ENCODE measurements at regions not wholly inside any gene's neighbourhood (a gene's known extent, or its start where the extent isn't known, plus 50 kb on each side); places are given as distances from the start of the nearest gene placed in this dataset.

- no peak for DNase-seq (ENCODE audit: low read depth)
Measured at GRCh38 chr1:172887162-172887561, 163.6 kb downstream of the TNFSF18 start.

- no peak for DNase-seq (ENCODE audit: low read depth)
Measured at GRCh38 chr1:172893146-172893841, 157.4 kb downstream of the TNFSF18 start.

GRCh38 chr1:172894349-172895049 lies 156.2 kb downstream of the TNFSF18 start:
- DNase-seq (ENCODE audit: low read depth) = no peak

DNA sequence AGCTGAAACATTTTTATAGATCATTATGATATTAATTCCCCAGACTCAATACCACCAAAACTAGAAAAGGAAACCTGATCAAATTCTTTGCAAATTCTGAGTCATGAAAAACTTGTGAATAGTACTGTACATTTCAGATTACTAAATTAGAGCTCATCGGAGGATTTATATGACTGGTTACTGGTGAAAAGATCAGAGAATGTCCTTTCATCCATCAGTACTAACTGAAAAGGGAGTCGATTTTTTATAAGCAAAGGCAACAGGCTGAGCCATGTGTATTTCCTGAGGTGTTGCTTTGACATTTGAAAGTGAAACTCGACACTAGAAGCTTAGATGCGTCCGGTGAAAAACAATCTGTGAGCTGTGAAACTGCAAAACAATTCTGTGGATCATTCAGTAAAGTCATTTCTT lies 155.7 kb downstream of the TNFSF18 start:
- no peak for DNase-seq (ENCODE audit: low read depth)

DNA sequence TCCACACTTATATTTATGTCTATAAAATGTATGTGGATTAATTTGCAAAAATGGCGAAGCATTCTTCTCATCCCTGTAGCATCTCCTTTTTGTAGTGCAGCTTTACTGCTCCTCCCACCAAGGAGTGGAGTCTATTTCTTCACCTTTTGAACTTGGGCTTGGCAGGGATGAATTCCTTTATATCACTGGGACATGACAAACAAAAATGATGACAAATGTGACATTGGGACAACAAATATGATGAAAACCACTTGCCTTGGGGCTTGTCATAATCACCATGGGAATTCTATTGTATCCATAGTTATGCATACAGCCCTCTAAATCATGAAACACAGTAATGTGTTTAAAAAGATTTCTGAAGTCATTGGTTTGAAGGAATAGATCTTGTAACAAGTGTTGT lies 155.0 kb downstream of the TNFSF18 start:
- DNase-seq (ENCODE audit: low read depth) = no peak

DNA sequence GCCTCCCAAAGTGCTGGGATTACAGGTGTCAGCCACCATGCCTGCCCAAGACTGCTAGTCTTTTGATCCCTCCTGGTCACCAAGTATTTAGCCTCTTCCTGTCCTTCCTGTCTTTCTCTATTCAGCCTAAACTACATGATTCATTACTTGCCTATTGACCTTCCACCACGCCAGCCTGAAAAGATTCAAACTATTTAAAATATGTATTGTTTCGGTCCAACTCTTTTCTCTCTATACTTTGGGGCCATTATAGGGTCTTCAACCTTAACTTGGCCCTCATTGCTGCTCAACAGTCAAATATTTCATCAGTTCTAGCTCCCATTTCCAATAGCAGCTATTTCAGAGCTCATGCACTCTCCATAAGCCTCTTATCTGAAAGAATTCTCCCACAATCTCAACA lies 153.0 kb downstream of the TNFSF18 start:
- DNase-seq (ENCODE audit: low read depth) = no peak

DNA sequence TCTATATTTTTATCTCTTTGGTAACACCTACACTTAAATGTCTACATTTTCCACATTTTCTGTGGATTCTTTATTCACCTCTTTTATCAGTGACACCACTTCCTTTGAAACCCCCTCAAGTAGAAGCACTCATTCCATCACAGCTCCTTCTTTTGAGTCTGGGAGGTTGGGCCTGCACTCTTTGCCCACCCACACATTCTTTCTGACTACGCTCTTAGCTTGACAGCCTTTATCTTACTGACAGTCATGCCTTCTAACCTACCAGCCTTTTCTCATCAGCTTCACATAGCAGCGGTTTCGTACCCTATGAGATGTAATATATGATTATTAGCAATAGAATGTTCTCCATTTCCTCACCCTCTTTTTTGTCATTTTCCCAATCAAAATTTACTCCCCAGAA lies 151.9 kb downstream of the TNFSF18 start:
- peak; percentile 91 for DNase-seq (ENCODE audit: low read depth)

DNA sequence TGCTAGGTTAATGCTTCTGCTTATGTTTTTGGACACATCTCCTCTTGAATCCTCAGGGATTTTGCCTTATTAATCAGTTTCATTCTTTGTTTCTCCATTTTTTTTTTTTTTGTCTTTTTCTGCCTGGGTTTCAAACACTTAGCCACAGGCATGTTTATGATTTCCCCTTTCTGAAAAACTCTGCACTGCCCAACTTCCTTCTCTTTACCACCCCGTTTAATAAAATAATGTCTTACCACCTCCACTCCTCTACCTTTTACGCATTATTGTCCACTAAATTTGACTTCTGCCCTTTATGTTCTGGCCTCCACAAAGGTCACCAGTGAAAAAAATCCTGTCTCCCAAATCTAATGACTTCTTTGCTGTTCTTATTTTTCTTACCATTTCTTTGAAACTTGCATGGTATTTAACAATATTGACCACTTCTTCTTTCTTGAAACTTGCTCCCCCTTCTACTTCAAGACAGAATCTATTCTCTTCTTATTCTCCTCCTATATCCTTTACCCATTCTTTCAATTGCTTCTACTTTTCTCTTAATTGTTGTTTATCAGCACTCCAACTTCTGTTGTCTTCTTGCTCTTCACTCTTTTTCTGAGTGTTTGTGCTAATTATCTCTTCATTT lies 150.3 kb downstream of the TNFSF18 start:
- DNase-seq (ENCODE audit: low read depth) = no peak

GRCh38 chr1:172902200-172902599 lies 148.5 kb downstream of the TNFSF18 start:
- no peak for DNase-seq (ENCODE audit: low read depth)

DNA sequence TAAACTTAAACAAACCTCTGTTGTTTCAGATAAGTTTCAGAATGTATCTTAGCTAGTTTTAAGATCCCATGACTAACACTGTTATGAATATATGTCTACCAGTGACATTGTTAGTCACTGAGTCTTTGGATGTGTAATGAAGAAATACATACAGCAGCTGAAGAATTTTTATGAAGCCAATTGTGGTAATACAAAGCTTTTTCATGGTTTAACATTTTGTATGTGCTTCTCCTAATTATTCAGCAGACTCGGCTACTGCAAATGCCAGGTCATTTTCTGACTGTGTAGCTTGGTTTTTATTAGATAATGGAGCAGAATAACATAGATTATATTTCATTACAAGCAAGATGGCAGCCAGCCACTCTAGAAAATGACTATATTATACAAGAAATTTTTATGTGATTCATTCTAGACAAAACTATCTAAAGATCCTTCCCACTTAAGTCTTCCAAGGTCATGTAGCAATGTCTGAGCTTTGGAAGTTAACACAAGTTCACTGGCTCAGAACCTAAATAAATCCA lies 147.8 kb downstream of the TNFSF18 start:
- DNase-seq (ENCODE audit: low read depth) = peak; percentile 79

- DNase-seq (ENCODE audit: low read depth) = peak; percentile 32
Measured at GRCh38 chr1:172903581-172904220, 147.0 kb downstream of the TNFSF18 start.

- peak; percentile 65 for DNase-seq (ENCODE audit: low read depth)
Measured at GRCh38 chr1:172905452-172905851, 145.3 kb downstream of the TNFSF18 start.

DNA sequence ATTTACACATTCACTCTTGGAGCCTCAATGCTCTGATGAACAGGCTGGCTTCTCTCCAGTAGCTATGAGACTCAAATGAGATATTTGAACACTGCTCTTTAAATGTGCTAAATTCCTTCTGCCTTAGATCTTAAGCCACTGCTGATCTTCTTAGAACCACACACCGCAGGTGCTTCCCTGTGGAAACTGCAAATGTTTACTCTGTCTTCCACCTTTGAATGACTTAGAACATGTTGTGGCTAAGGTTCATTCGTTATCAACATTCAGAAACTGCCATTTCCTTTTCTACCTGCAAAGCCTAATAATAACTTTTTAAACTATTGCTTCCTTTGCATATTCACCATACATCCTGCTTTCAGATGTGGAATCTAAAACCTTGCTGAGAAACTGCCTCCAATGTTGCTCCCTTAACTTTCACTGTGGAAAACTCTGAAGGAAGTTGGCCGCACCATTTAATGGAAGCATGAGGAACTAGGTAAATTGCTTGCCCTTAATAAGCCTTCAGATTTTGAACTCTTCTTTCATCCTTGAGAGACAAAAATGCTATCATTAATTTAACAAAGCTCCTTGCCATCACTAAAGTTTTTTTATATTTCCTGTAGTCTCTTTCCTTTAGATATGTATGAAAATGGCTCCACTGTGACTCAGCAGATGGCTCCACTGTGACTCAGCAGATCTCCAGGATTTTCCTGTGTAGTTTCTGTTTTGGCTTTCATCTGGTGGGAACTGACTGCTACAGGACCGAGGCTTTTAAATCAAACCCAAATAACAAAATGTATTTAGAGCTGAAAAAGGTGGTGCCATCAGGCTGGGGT lies 143.8 kb downstream of the TNFSF18 start:
- peak; percentile 79 for DNase-seq (ENCODE audit: low read depth)

DNA sequence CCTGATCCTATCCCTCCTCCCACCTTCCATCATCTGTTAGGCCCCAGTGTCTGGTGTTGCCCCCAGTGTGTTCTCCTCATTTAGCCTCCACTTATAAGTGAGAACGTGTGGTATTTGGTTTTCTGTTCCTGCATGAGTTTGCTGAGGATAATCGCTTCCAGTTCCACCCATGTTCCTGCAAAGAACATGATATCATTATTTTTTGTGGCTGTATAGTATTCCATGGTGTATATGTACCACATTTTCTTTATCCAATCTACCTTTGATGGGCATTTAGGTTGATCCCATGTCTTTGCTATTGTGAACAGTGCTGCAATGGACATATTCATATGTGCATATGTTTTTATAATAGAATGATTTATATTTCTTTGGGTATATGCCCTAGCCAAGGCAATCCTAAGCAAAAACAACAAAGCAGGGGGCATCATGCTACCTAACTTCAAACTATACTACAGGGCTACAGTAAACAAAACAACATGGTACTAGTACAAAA lies 142.9 kb downstream of the TNFSF18 start:
- DNase-seq (ENCODE audit: low read depth) = no peak

- peak; percentile 93 for DNase-seq (ENCODE audit: low read depth)
Measured at GRCh38 chr1:172909606-172910326, 141.0 kb downstream of the TNFSF18 start.

- no peak for DNase-seq (ENCODE audit: low read depth)
Measured at GRCh38 chr1:172912765-172913260, 137.9 kb downstream of the TNFSF18 start.

DNA sequence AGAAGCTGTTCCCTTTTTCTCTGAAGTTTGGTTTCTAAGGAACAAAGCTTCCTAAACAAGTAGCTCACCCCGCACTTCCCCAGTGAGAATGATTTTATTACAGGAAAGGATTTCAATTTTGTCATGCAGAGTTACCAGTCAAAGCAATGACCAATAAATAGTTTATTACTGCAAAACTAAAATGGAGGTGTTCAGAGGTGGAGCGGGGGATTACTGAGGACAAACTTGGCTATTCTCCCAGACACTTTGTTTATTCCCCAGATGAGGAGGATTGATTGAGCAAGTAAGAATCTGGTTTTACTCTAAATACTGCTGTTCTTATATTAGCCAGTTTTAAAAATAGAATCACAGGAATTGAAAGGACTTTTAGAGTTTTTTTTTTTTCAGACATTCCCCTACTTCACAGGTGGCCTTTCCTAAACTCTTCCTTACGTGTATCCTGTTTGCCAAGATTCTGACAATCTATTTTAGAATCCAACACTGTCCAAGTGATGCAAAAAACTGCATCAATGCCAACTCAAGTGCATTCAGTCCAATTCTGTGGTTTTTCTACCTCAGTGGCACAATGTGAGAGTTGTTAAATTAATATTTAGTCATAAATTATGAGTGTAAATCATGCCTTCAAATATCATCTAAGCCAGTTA lies 136.1 kb downstream of the TNFSF18 start:
- DNase-seq (ENCODE audit: low read depth) = peak; percentile 89

- DNase-seq (ENCODE audit: low read depth) = no peak
Measured at GRCh38 chr1:172915271-172915670, 135.5 kb downstream of the TNFSF18 start.

DNA sequence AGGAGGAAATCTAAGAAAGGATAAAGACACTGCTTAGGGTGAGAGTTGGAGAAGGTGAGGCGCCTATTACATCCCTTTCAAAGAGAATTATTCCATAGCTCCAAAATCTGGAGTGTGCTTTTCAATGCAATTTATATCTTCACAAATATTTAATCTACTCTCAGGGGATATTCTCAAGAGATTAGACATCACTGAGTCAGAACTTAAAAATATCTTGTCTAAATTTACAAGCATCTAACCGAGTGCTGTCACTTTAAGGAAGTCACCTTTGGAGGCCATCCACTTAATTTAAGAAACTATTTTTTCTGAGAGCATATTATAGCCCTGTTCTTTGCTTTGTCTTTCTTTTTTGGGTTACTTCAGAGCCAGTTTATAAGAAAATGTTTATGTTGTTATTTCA lies 134.6 kb downstream of the TNFSF18 start:
- DNase-seq (ENCODE audit: low read depth) = no peak

GRCh38 chr1:172917972-172918371 lies 132.8 kb downstream of the TNFSF18 start:
- peak; percentile 92 for DNase-seq (ENCODE audit: low read depth)
